GM12878 (cell line): ENCODE measurements at regions not wholly inside any gene's neighbourhood (a gene's known extent, or its start where the extent isn't known, plus 50 kb on each side); places are given as distances from the start of the nearest gene placed in this dataset.

Experiments used
- ATAC-seq: fragments of 200-7000 bp; cut with Tn5 transposase; 3 replicates; pipeline ENCODE4 v1.9.1; 2020; ENCODE audit warnings: mild to moderate bottlenecking, moderate library complexity
- BruUV-seq: library from RNA; stranded (reverse); fragments of 400-500 nt; replicated peaks from 2 replicates; lab custom pipeline; 2021; lab: Mats Ljungman, UMichigan
- CTCF ChIA-PET: fragments of 300-600 bp; sonication (Branson Sonifier 250); formaldehyde crosslinking; extraction: SDS; loops from one replicate; lab custom pipeline; 2021; ENCODE audit warnings: inconsistent platforms; lab: Yijun Ruan, JAX
- POLR2A ChIA-PET: fragments of 350-600 bp; formaldehyde crosslinking; extraction: SDS; loops from one replicate; lab custom pipeline; 2021; ENCODE audit warnings: inconsistent platforms; lab: Charles Lee
- RAD21 ChIA-PET: fragments of 300-600 bp; sonication (Branson Sonifier 250); formaldehyde crosslinking; loops from one replicate; lab custom pipeline; 2023; ENCODE audit warnings: antibody characterized with exemption; ENCODE audit not compliant: unreplicated experiment; lab: Charles Lee
- SMC1A ChIA-PET: fragments of 300-600 bp; sonication (Branson Sonifier 250); formaldehyde crosslinking; loops from one replicate; lab custom pipeline; 2023; ENCODE audit not compliant: unreplicated experiment, uncharacterized antibody; lab: Charles Lee
- DNase-seq: peaks from one replicate; pipeline ENCODE4 v3.0.0-alpha.2; 2011; ENCODE audit warnings: low read depth, low spot score
- FAIRE-seq: peaks from 3 replicates; lab custom pipeline; 2011; peaks lifted over from hg19 to GRCh38; lab: Jason Lieb, UNC
- H2AFZ ChIP-seq: 2 replicates; pipeline ENCODE4 v1.6.0; 2011; ENCODE audit warnings: low read depth, low read length, control low read depth; ENCODE audit not compliant: control insufficient read depth
- H3K27ac ChIP-seq: 2 replicates; pipeline ENCODE4 v1.5.1; 2011; ENCODE audit warnings: control low read depth; ENCODE audit not compliant: control insufficient read depth, insufficient read depth
- H3K27me3 ChIP-seq, 2 experiments: replicated peaks in 1 of 2; 2 replicates each; pipeline versions ENCODE4 v1.6.0 to v1.6.1; 2011; ENCODE audit warnings: low read length in 1 of 2; ENCODE audit not compliant: control insufficient read depth in 2 of 2, insufficient read depth in 2 of 2
- H3K36me3 ChIP-seq, 2 experiments: 2 replicates each; pipeline ENCODE4 v1.5.1; 2011; ENCODE audit warnings: low read length in 1 of 2; ENCODE audit not compliant: control insufficient read depth in 2 of 2, insufficient read depth in 2 of 2
- H3K4me1 ChIP-seq: 2 replicates; pipeline ENCODE4 v1.6.1; 2011; ENCODE audit warnings: mild to moderate bottlenecking, low read length, moderate library complexity, mixed read lengths; ENCODE audit not compliant: control insufficient read depth, insufficient read depth
- H3K4me2 ChIP-seq: 2 replicates; pipeline ENCODE4 v1.6.0; 2011; ENCODE audit warnings: control low read depth; ENCODE audit not compliant: control insufficient read depth, insufficient read depth
- H3K4me3 ChIP-seq: fragments of 200-600 bp; sonication (generic); 2 replicates; pipeline ENCODE4 v1.5.1; 2016
- H3K79me2 ChIP-seq: 2 replicates; pipeline ENCODE4 v1.6.0; 2011; ENCODE audit warnings: low read length; ENCODE audit not compliant: control insufficient read depth, insufficient read depth
- H3K9ac ChIP-seq: 2 replicates; pipeline ENCODE4 v1.8.0; 2011; ENCODE audit warnings: low read length, control low read depth, mixed read lengths; ENCODE audit not compliant: control insufficient read depth, insufficient read depth
- H3K9me3 ChIP-seq: replicated peaks from 3 replicates; pipeline ENCODE4 v1.5.1; 2011; ENCODE audit warnings: mild to moderate bottlenecking, low read length; ENCODE audit not compliant: control insufficient read depth, insufficient read depth
- H4K20me1 ChIP-seq: 2 replicates; pipeline ENCODE4 v1.6.0; 2011; ENCODE audit not compliant: control insufficient read depth, insufficient read depth
- CBX3 ChIP-seq: fragments of 200-600 bp; sonication (generic); IDR thresholded peaks from 2 replicates; pipeline ENCODE4 v1.6.1; 2016; ENCODE audit warnings: low read depth, borderline replicate concordance
- CREM ChIP-seq: IDR thresholded peaks from 2 replicates; pipeline ENCODE4 v1.6.1; 2014; ENCODE audit warnings: antibody characterized with exemption, low read depth
- DPF2 ChIP-seq: fragments of 450-650 bp; IDR thresholded peaks from 2 replicates; pipeline ENCODE4 v1.6.1; 2017; ENCODE audit warnings: mild to moderate bottlenecking
- ESRRA ChIP-seq: IDR thresholded peaks from 2 replicates; pipeline ENCODE4 v1.6.1; 2012; ENCODE audit warnings: mild to moderate bottlenecking, low read length, improper control_type of control experiment
- ETV6 ChIP-seq, 2 experiments: fragments of 450-650 bp in 1 of 2; IDR thresholded peaks in 1 of 2; conservative IDR thresholded peaks in 1 of 2; 2 replicates each; pipeline ENCODE4 v1.6.1; 2014; ENCODE audit warnings: antibody characterized with exemption in 1 of 2, borderline replicate concordance in 1 of 2, low read depth in 1 of 2, mild to moderate bottlenecking in 1 of 2, moderate library complexity in 1 of 2
- HCFC1 ChIP-seq: fragments of 150-350 bp; IDR thresholded peaks from 2 replicates; pipeline ENCODE4 v1.6.1; 2014; ENCODE audit warnings: low read length
- JUND ChIP-seq: IDR thresholded peaks from 2 replicates; pipeline ENCODE4 v1.6.1; 2012; ENCODE audit warnings: low read depth, mild to moderate bottlenecking, low read length, improper control_type of control experiment, moderate library complexity
- MEF2B ChIP-seq: fragments of 450-650 bp; IDR thresholded peaks from 2 replicates; pipeline ENCODE4 v1.6.1; 2018; ENCODE audit warnings: mild to moderate bottlenecking, moderate library complexity; ENCODE audit not compliant: partially characterized antibody, poor library complexity, severe bottlenecking
- NFIC ChIP-seq: IDR thresholded peaks from 2 replicates; pipeline ENCODE4 v1.6.1; 2012; ENCODE audit warnings: low read depth, mild to moderate bottlenecking, inconsistent platforms, low read length, moderate library complexity
- POLR2A ChIP-seq: IDR thresholded peaks from 2 replicates; pipeline ENCODE4 v1.6.1; 2011; ENCODE audit warnings: low read depth, mild to moderate bottlenecking, low read length
- POLR2AphosphoS5 ChIP-seq: IDR thresholded peaks from 2 replicates; pipeline ENCODE4 v1.6.1; 2011; ENCODE audit warnings: mild to moderate bottlenecking, low read length, inconsistent platforms
- RBBP5 ChIP-seq: fragments of 200-600 bp; sonication (generic); conservative IDR thresholded peaks from 2 replicates; pipeline ENCODE4 v1.6.1; 2016
- SMAD1 ChIP-seq: fragments of 450-650 bp; IDR thresholded peaks from 2 replicates; pipeline ENCODE4 v1.6.1; 2018; ENCODE audit warnings: mild to moderate bottlenecking, low read depth; ENCODE audit not compliant: partially characterized antibody
- ZNF217 ChIP-seq: fragments of 450-650 bp; IDR thresholded peaks from 2 replicates; pipeline ENCODE4 v1.6.1; 2017; ENCODE audit warnings: antibody characterized with exemption, mild to moderate bottlenecking
- WGBS: methylation state at CpG from one replicate; pipeline ENCODE4 v1.1.6; 2016; ENCODE audit warnings: low lambda C conversion rate; ENCODE audit not compliant: insufficient replicate concordance, insufficient coverage; ENCODE audit errors: missing lambda C conversion rate; 5-methylcytosine and 5-hydroxymethylcytosine counted together
- in situ Hi-C: fragments of 300-500 bp; cut with MboI; formaldehyde crosslinking; loops from 9 replicates; pipeline ENCODE4 v1.14.3; 2018; ENCODE audit warnings: mixed read lengths
- intact Hi-C: fragments of 100-400 bp; cut with micrococcal nuclease; formaldehyde crosslinking; loops from one replicate; pipeline ENCODE4 v1.14.2; 2022; ENCODE audit not compliant: unreplicated experiment
- TF ChIP-seq, protein P1 (sequence below): IDR thresholded peaks from 2 replicates; pipeline ENCODE4 v1.6.1; 2011; ENCODE audit warnings: borderline replicate concordance, low read depth, mild to moderate bottlenecking, moderate library complexity, mixed read lengths, low read length; ENCODE audit not compliant: insufficient read depth; ENCODE audit errors: extremely low read length
- TF ChIP-seq, protein P2 (sequence below): fragments of 450-650 bp; IDR thresholded peaks from 2 replicates; pipeline ENCODE4 v1.6.1; 2017; ENCODE audit warnings: mild to moderate bottlenecking, moderate library complexity
- TF ChIP-seq, protein P3 (sequence below): IDR thresholded peaks from 2 replicates; pipeline ENCODE4 v1.6.1; 2011; ENCODE audit warnings: low read depth, mild to moderate bottlenecking, low read length, moderate library complexity, borderline replicate concordance; ENCODE audit errors: extremely low read depth
- TF ChIP-seq, protein P4 (sequence below): fragments of 450-650 bp; IDR thresholded peaks from 2 replicates; pipeline ENCODE4 v1.6.1; 2018; ENCODE audit warnings: mild to moderate bottlenecking, low read depth, moderate library complexity; ENCODE audit not compliant: partially characterized antibody

DNA sequence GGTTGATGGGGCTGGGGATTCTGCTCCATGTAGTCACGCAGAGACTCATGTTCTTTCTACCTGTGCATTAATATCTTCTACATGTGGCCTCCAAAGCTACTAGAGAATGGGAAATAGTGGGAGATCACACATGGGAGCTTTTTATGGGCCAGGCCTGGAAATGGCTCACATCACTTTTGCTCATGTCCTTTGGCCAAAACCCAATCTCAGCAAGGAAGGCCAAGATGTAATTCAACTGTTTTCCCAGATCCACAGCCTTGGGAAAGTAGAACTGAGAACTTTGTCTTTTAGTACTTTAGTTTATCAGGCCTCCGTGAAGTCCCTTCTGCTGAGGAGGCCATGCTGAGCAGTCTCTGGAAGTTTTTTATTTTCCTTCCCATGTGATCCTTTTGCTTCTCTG is 73.2 kb upstream of the SLC4A7 start:
- POLR2A ChIA-PET: no interaction called here
- CTCF ChIA-PET: interaction anchor here (1.1 kb wide), 1 partner anchor 124 kb away, joined by 4 read pairs; no protein-coding TSS in a partner anchor
- H3K9ac ChIP-seq: no peak overlapping the region
- RAD21 ChIA-PET: no interaction called here
- H3K9me3 ChIP-seq: no peaks in the 10 kb centered on the region
- H3K4me3 ChIP-seq: no peak overlapping the region
- ATAC-seq: no peak
- H3K27me3 ChIP-seq: no peaks in the 10 kb centered on the region; a peak in 1 of 4 replicates
- in situ Hi-C loops (no loop called here), intact Hi-C loops (no loop called here)
- SMC1A ChIA-PET: no interaction called here
- TF ChIP-seq DPF2 (no peak), POLR2A (no peak), NFIC (no peak), CREM (no peak), ESRRA (no peak), POLR2AphosphoS5 (no peak), MEF2B (no peak), JUND (no peak), CBX3 (no peak), HCFC1 (no peak), SMAD1 (no peak), ETV6 (conservative IDR thresholded peaks at IDR 0.05 in 1 of 2, IDR thresholded peaks at IDR 0.05 in 1 of 2; ENCODE audit: borderline replicate concordance in 1 of 2, low read depth in 1 of 2) (no peak), RBBP5 (no peak), ZNF217 (no peak)
- TF ChIP-seq, protein P1, sequence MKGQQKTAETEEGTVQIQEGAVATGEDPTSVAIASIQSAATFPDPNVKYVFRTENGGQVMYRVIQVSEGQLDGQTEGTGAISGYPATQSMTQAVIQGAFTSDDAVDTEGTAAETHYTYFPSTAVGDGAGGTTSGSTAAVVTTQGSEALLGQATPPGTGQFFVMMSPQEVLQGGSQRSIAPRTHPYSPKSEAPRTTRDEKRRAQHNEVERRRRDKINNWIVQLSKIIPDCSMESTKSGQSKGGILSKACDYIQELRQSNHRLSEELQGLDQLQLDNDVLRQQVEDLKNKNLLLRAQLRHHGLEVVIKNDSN: no peak
- TF ChIP-seq, protein P2, sequence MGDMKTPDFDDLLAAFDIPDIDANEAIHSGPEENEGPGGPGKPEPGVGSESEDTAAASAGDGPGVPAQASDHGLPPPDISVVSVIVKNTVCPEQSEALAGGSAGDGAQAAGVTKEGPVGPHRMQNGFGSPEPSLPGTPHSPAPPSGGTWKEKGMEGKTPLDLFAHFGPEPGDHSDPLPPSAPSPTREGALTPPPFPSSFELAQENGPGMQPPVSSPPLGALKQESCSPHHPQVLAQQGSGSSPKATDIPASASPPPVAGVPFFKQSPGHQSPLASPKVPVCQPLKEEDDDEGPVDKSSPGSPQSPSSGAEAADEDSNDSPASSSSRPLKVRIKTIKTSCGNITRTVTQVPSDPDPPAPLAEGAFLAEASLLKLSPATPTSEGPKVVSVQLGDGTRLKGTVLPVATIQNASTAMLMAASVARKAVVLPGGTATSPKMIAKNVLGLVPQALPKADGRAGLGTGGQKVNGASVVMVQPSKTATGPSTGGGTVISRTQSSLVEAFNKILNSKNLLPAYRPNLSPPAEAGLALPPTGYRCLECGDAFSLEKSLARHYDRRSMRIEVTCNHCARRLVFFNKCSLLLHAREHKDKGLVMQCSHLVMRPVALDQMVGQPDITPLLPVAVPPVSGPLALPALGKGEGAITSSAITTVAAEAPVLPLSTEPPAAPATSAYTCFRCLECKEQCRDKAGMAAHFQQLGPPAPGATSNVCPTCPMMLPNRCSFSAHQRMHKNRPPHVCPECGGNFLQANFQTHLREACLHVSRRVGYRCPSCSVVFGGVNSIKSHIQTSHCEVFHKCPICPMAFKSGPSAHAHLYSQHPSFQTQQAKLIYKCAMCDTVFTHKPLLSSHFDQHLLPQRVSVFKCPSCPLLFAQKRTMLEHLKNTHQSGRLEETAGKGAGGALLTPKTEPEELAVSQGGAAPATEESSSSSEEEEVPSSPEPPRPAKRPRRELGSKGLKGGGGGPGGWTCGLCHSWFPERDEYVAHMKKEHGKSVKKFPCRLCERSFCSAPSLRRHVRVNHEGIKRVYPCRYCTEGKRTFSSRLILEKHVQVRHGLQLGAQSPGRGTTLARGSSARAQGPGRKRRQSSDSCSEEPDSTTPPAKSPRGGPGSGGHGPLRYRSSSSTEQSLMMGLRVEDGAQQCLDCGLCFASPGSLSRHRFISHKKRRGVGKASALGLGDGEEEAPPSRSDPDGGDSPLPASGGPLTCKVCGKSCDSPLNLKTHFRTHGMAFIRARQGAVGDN: no peak
- TF ChIP-seq, protein P3, sequence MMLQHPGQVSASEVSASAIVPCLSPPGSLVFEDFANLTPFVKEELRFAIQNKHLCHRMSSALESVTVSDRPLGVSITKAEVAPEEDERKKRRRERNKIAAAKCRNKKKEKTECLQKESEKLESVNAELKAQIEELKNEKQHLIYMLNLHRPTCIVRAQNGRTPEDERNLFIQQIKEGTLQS: no peak
- TF ChIP-seq, protein P4, sequence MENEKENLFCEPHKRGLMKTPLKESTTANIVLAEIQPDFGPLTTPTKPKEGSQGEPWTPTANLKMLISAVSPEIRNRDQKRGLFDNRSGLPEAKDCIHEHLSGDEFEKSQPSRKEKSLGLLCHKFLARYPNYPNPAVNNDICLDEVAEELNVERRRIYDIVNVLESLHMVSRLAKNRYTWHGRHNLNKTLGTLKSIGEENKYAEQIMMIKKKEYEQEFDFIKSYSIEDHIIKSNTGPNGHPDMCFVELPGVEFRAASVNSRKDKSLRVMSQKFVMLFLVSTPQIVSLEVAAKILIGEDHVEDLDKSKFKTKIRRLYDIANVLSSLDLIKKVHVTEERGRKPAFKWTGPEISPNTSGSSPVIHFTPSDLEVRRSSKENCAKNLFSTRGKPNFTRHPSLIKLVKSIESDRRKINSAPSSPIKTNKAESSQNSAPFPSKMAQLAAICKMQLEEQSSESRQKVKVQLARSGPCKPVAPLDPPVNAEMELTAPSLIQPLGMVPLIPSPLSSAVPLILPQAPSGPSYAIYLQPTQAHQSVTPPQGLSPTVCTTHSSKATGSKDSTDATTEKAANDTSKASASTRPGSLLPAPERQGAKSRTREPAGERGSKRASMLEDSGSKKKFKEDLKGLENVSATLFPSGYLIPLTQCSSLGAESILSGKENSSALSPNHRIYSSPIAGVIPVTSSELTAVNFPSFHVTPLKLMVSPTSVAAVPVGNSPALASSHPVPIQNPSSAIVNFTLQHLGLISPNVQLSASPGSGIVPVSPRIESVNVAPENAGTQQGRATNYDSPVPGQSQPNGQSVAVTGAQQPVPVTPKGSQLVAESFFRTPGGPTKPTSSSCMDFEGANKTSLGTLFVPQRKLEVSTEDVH: no peak
- no peak overlapping the region for H3K4me2 ChIP-seq
- no peaks in the 10 kb centered on the region for H3K79me2 ChIP-seq
- no peaks in the 10 kb centered on the region for H4K20me1 ChIP-seq
- 71% methylated on average over 2 of the region's 2 CpGs for WGBS
- H3K4me1 ChIP-seq: no peaks in the 10 kb centered on the region
- H3K27ac ChIP-seq: no peak overlapping the region
- H3K36me3 ChIP-seq: no peaks in the 10 kb centered on the region
- no peak overlapping the region for H2AFZ ChIP-seq
- BruUV-seq: no TSS peak
- no peak for FAIRE-seq
- no peak for DNase-seq
